Neural progenitor cell (in vitro differentiated cells): ENCODE measurements at regions not wholly inside any gene's neighbourhood (a gene's known extent, or its start where the extent isn't known, plus 50 kb on each side); places are given as distances from the start of the nearest gene placed in this dataset.

Experiments
- EZH2 ChIP-seq: fragments of 200-600 bp; sonication (generic); IDR thresholded peaks from 2 replicates; pipeline ENCODE4 v1.6.1; 2017; ENCODE audit warnings: antibody characterized with exemption, mild to moderate bottlenecking, moderate library complexity
- EZH2phosphoT487 ChIP-seq: fragments of 200-600 bp; sonication (generic); IDR thresholded peaks from 2 replicates; pipeline ENCODE4 v1.6.1; 2017; ENCODE audit warnings: antibody characterized with exemption
- TF ChIP-seq, protein P1 (sequence below): fragments of 200-600 bp; sonication (generic); IDR thresholded peaks from 2 replicates; pipeline ENCODE4 v1.5.1; 2017; ENCODE audit warnings: antibody characterized with exemption, mild to moderate bottlenecking

GRCh38 chr5:124285071-124285470 lies 461.4 kb downstream of the ZNF608 start:
- TF ChIP-seq, protein P1, sequence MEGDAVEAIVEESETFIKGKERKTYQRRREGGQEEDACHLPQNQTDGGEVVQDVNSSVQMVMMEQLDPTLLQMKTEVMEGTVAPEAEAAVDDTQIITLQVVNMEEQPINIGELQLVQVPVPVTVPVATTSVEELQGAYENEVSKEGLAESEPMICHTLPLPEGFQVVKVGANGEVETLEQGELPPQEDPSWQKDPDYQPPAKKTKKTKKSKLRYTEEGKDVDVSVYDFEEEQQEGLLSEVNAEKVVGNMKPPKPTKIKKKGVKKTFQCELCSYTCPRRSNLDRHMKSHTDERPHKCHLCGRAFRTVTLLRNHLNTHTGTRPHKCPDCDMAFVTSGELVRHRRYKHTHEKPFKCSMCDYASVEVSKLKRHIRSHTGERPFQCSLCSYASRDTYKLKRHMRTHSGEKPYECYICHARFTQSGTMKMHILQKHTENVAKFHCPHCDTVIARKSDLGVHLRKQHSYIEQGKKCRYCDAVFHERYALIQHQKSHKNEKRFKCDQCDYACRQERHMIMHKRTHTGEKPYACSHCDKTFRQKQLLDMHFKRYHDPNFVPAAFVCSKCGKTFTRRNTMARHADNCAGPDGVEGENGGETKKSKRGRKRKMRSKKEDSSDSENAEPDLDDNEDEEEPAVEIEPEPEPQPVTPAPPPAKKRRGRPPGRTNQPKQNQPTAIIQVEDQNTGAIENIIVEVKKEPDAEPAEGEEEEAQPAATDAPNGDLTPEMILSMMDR = no peak
- no peak for TF ChIP-seq EZH2
- TF ChIP-seq EZH2phosphoT487 = no peak
